ENCODE measurements at regions not wholly inside any gene's neighbourhood (a gene's known extent, or its start where the extent isn't known, plus 50 kb on each side); places are given as distances from the start of the nearest gene placed in this dataset.

GRCh38 chr1:86633921-86634320 is 70.5 kb upstream of the SH3GLB1 start:
- ChIA-PET CTCF (ENCODE audit: partially characterized antibody) (interaction anchor here (1.4 to 1.5 kb wide), 2 partner anchors 71 to 132 kb away, joined by 3 to 6 read pairs; no protein-coding TSS in a partner anchor), POLR2A (ENCODE audit: partially characterized antibody) (interaction anchor here (0.8 kb wide), 1 partner anchor 10 kb away, joined by 3 read pairs; no protein-coding TSS in a partner anchor)
- WGBS, 2 experiments (ENCODE audit: extremely low coverage in 1 of 2, insufficient coverage in 1 of 2, insufficient read length in 1 of 2, insufficient replicate concordance in 2 of 2, low coverage in 1 of 2, low lambda C conversion rate in 2 of 2, missing lambda C conversion rate in 1 of 2) = 96% methylated on average over 3 of the region's 3 CpGs; no CpG with 5 or more reads in 1 of the 2 experiments
- TF ChIP-seq SP2 (IDR thresholded peaks at IDR 0.05; ENCODE audit: low read length) (no peak), USF2 (IDR thresholded peaks at IDR 0.05; ENCODE audit: low read length) (no peak), E2F6 (IDR thresholded peaks at IDR 0.05) (no peak), TAF1 (IDR thresholded peaks at IDR 0.05; ENCODE audit: low read depth, low read length) (no peak), SIRT6 (IDR thresholded peaks at IDR 0.05; ENCODE audit: low read length) (no peak), ATF2 (IDR thresholded peaks at IDR 0.05; ENCODE audit: low read length) (no peak), RXRA (IDR thresholded peaks at IDR 0.05; ENCODE audit: insufficient read depth, low read depth, low read length) (no peak), SIX5 (IDR thresholded peaks at IDR 0.05; ENCODE audit: low read depth, low read length) (no peak), TCF12 (IDR thresholded peaks at IDR 0.05; ENCODE audit: low read depth, low read length) (no peak)

More at GRCh38 chr1:86633921-86634320, 70.5 kb upstream of the SH3GLB1 start:
- Histone ChIP-seq H2AK5ac (ENCODE audit: low read depth, low read length) (no peak overlapping the region), H3K79me2 (ENCODE audit: control insufficient read depth in 1 of 2, insufficient read depth in 2 of 2, low read length in 2 of 2) (no peaks in the 10 kb centered on the region), H4K5ac (ENCODE audit: insufficient read length, low read depth, low read length) (no peak overlapping the region), H3K9me3 (ENCODE audit: insufficient read depth in 2 of 2, low read depth in 1 of 2, low read length in 1 of 2) (peaks cover 8 to 16% of the 10 kb centered on the region in 2 experiments), H3K4me1 (replicated peaks in 1 of 4; ENCODE audit: control insufficient read depth in 3 of 4, insufficient read depth in 4 of 4, low read length in 3 of 4) (no peaks in the 10 kb centered on the region), H4K20me1 (replicated peaks in 1 of 2; ENCODE audit: control insufficient read depth in 1 of 2, insufficient read depth in 2 of 2, low read length in 2 of 2) (no peaks in the 10 kb centered on the region), H3K27me3 (replicated peaks in 1 of 4; ENCODE audit: control insufficient read depth in 3 of 4, extremely low read depth in 1 of 4, insufficient read depth in 3 of 4, low read length in 3 of 4) (no peaks in the 10 kb centered on the region), H3K9ac (replicated peaks in 1 of 4; ENCODE audit: extremely low read depth in 1 of 4, low read depth in 3 of 4, low read length in 3 of 4) (no peak overlapping the region), H3K23me2 (ENCODE audit: low read depth, low read length) (no peaks in the 10 kb centered on the region), H2BK20ac (ENCODE audit: low read length) (no peak overlapping the region), H4K8ac (ENCODE audit: extremely low read depth, insufficient read depth, low read length) (no peak overlapping the region), H3K14ac (ENCODE audit: insufficient read length) (no peak overlapping the region), H2BK120ac (replicated peaks; ENCODE audit: low read depth, low read length) (no peak overlapping the region), H3K27ac (ENCODE audit: low read depth, low read length) (no peak overlapping the region), H4K91ac (replicated peaks; ENCODE audit: insufficient read length, low read length) (no peak overlapping the region), H3K56ac (replicated peaks; ENCODE audit: insufficient read length, low read depth, low read length) (no peak overlapping the region), H2BK12ac (ENCODE audit: low read depth, low read length) (no peak overlapping the region), H3K4me3 (ENCODE audit: extremely low read depth in 1 of 4, insufficient read depth in 2 of 4, low read depth in 3 of 4, low read length in 4 of 4) (no peak overlapping the region), H2BK5ac (ENCODE audit: low read depth, low read length) (no peak overlapping the region), H3K23ac (ENCODE audit: insufficient read length) (no peak overlapping the region), H3K36me3 (ENCODE audit: control insufficient read depth in 2 of 4, insufficient read depth in 4 of 4, low read length in 3 of 4) (no peaks in the 10 kb centered on the region; a peak in 1 of 8 replicates), H2BK15ac (ENCODE audit: low read length) (no peak overlapping the region), H3K79me1 (ENCODE audit: low read depth, low read length) (no peaks in the 10 kb centered on the region), H3K4ac (replicated peaks; ENCODE audit: insufficient read length, low read depth, low read length) (no peak overlapping the region), H2AFZ (ENCODE audit: low read length) (no peak overlapping the region), H3K4me2 (ENCODE audit: insufficient read depth in 1 of 2, low read depth in 2 of 2, low read length in 2 of 2) (no peak overlapping the region), H3K18ac (ENCODE audit: extremely low read depth, low read length) (no peak overlapping the region)
- FAIRE-seq = no peak
- DNase-seq (ENCODE audit: low read depth in 1 of 2, low spot score in 2 of 2) = no peak

Measured in H1 (cell line).